ENCODE measurements at regions not wholly inside any gene's neighbourhood (a gene's known extent, or its start where the extent isn't known, plus 50 kb on each side); places are given as distances from the start of the nearest gene placed in this dataset.

- Histone ChIP-seq H3K27ac (no peak overlapping the region), H3K4me3 (no peak overlapping the region), H3K4me1 (no peaks in the 10 kb centered on the region), H3K4me2 (no peak overlapping the region), H3K9me3 (no peaks in the 10 kb centered on the region)
- ATAC-seq (no peak), FAIRE-seq (no peak), DNase-seq (ENCODE audit: low read depth in 1 of 2, low spot score in 1 of 2) (no peak)
- ChIA-PET POLR2A (no interaction called here), CTCF (interaction anchor here (0.6 to 1.3 kb wide), 2 partner anchors 9 to 33 kb away, joined by 3 read pairs; no protein-coding TSS in a partner anchor)
- 5% methylated on average over 2 of the region's 2 CpGs for WGBS (ENCODE audit: missing lambda C conversion rate)
- TF ChIP-seq ZNF302 (CRISPR knock-in tag; IDR thresholded peaks at IDR 0.05) (no peak), GATA3 (IDR thresholded peaks at IDR 0.05; ENCODE audit: borderline replicate concordance) (no peak), RAD21 (conservative IDR thresholded peaks at IDR 0.05 in 1 of 2, IDR thresholded peaks at IDR 0.05 in 1 of 2) (no peak), ATOH8 (CRISPR knock-in tag; IDR thresholded peaks at IDR 0.05; ENCODE audit: low read depth) (no peak), HEYL (CRISPR knock-in tag; IDR thresholded peaks at IDR 0.05) (no peak), RARB (CRISPR knock-in tag; IDR thresholded peaks at IDR 0.05) (no peak), FOSB (CRISPR knock-in tag; IDR thresholded peaks at IDR 0.05) (no peak), FOXS1 (CRISPR knock-in tag; IDR thresholded peaks at IDR 0.05) (no peak), ELK1 (IDR thresholded peaks at IDR 0.05; ENCODE audit: low read depth, low read length) (no peak), BHLHE40 (IDR thresholded peaks at IDR 0.05; ENCODE audit: low read depth, low read length) (no peak), NPAS2 (CRISPR knock-in tag; IDR thresholded peaks at IDR 0.05; ENCODE audit: borderline replicate concordance) (no peak), HOXB13 (CRISPR knock-in tag; IDR thresholded peaks at IDR 0.05; ENCODE audit: low read depth) (no peak), HMGXB4 (CRISPR knock-in tag; IDR thresholded peaks at IDR 0.05; ENCODE audit: borderline replicate concordance) (no peak), SREBF2 (IDR thresholded peaks at IDR 0.05) (no peak), HES2 (IDR thresholded peaks at IDR 0.05) (no peak), PHF8 (IDR thresholded peaks at IDR 0.05; ENCODE audit: borderline replicate concordance, low read depth) (no peak), TFCP2L1 (CRISPR knock-in tag; IDR thresholded peaks at IDR 0.05) (no peak), HOXA7 (CRISPR knock-in tag; IDR thresholded peaks at IDR 0.05) (no peak), EHMT2 (IDR thresholded peaks at IDR 0.05; ENCODE audit: low read depth) (no peak)
These were observed 130.7 kb upstream of the GUCY1A1 start for GRCh38 chr4:155535802-155536454.

GRCh38 chr4:155532373-155533085, 134.1 kb upstream of the GUCY1A1 start:
- TF ChIP-seq BCL3 (IDR thresholded peaks at IDR 0.05): no peak
- TF ChIP-seq ELK1 (IDR thresholded peaks at IDR 0.05; ENCODE audit: low read depth, low read length): no peak
- no peak for TF ChIP-seq HDAC2 (IDR thresholded peaks at IDR 0.05)
- no peak for TF ChIP-seq RAD21 (conservative IDR thresholded peaks at IDR 0.05 in 1 of 2, IDR thresholded peaks at IDR 0.05 in 1 of 2)
- TF ChIP-seq EHMT2 (IDR thresholded peaks at IDR 0.05; ENCODE audit: low read depth): no peak
- no peak for TF ChIP-seq MAX (IDR thresholded peaks at IDR 0.05)
- TF ChIP-seq RNF2 (IDR thresholded peaks at IDR 0.05; ENCODE audit: borderline replicate concordance, low read depth): no peak
- no peak for TF ChIP-seq PHF8 (IDR thresholded peaks at IDR 0.05; ENCODE audit: borderline replicate concordance, low read depth)
- no peak for TF ChIP-seq FOSB (CRISPR knock-in tag; IDR thresholded peaks at IDR 0.05)
- no peak for TF ChIP-seq E2F6 (IDR thresholded peaks at IDR 0.05; ENCODE audit: borderline replicate concordance, low read depth)
- no peak for TF ChIP-seq HOXB5 (CRISPR knock-in tag; IDR thresholded peaks at IDR 0.05)
- TF ChIP-seq CHD2 (IDR thresholded peaks at IDR 0.05; ENCODE audit: low read length, partially characterized antibody): no peak
- no peak for TF ChIP-seq ZC3H11A (IDR thresholded peaks at IDR 0.05)
- TF ChIP-seq JUNB (IDR thresholded peaks at IDR 0.05): no peak
- Histone ChIP-seq H3K4me2 (no peak overlapping the region), H3K27ac (no peak overlapping the region), H3K9me3 (no peaks in the 10 kb centered on the region), H3K4me1 (no peaks in the 10 kb centered on the region), H3K4me3 (no peak overlapping the region)
- CTCF ChIA-PET: no interaction called here
- WGBS (ENCODE audit: missing lambda C conversion rate): 13% methylated on average over 5 of the region's 5 CpGs
- DNase-seq (ENCODE audit: low read depth in 1 of 2, low spot score in 1 of 2) (no peak), ATAC-seq (no peak), FAIRE-seq (no peak)
- POLR2A ChIA-PET: no interaction called here

Measured in A549 (cell line).